ENCODE measurements at regions not wholly inside any gene's neighbourhood (a gene's known extent, or its start where the extent isn't known, plus 50 kb on each side); places are given as distances from the start of the nearest gene placed in this dataset.
A peak's percentile ranks its signal among the peaks of the same experiment; 100 is the strongest.

GRCh38 chr18:44079606-44080005, 601.1 kb upstream of the SETBP1 start:
- no peak for DNase-seq

GRCh38 chr18:44080054-44080453, 600.6 kb upstream of the SETBP1 start:
- no peak for DNase-seq

GRCh38 chr18:44089732-44090131, 591.0 kb upstream of the SETBP1 start:
- no peak for DNase-seq

GRCh38 chr18:44090453-44090852, 590.2 kb upstream of the SETBP1 start:
- DNase-seq: no peak

GRCh38 chr18:44093253-44093652, 587.4 kb upstream of the SETBP1 start:
- DNase-seq: no peak

GRCh38 chr18:44096016-44096415, 584.7 kb upstream of the SETBP1 start:
- DNase-seq: no peak

- peak; percentile 34 to 43 for DNase-seq
Measured at GRCh38 chr18:44098551-44099098, 582.1 kb upstream of the SETBP1 start.

- no peak for DNase-seq
Measured at GRCh38 chr18:44107187-44107586, 573.5 kb upstream of the SETBP1 start.

- no peak for DNase-seq
Measured at GRCh38 chr18:44111337-44111736, 569.4 kb upstream of the SETBP1 start.

GRCh38 chr18:44117821-44118220, 562.9 kb upstream of the SETBP1 start:
- DNase-seq: no peak

GRCh38 chr18:44119607-44120006, 561.1 kb upstream of the SETBP1 start:
- no peak for DNase-seq

- no peak for DNase-seq
Measured at GRCh38 chr18:44123743-44124142, 556.9 kb upstream of the SETBP1 start.

GRCh38 chr18:44125446-44125845, 555.2 kb upstream of the SETBP1 start:
- no peak for DNase-seq

- DNase-seq: no peak
Measured at GRCh38 chr18:44126598-44126997, 554.1 kb upstream of the SETBP1 start.

GRCh38 chr18:44128365-44128764, 552.3 kb upstream of the SETBP1 start:
- no peak for DNase-seq

- peak; percentile 2 to 16 for DNase-seq
Measured at GRCh38 chr18:44130376-44130942, 550.2 kb upstream of the SETBP1 start.

- DNase-seq: no peak
Measured at GRCh38 chr18:44133483-44133882, 547.2 kb upstream of the SETBP1 start.

GRCh38 chr18:44134447-44134846, 546.2 kb upstream of the SETBP1 start:
- no peak for DNase-seq

- no peak for DNase-seq
Measured at GRCh38 chr18:44135741-44136140, 544.9 kb upstream of the SETBP1 start.

- DNase-seq: no peak
Measured at GRCh38 chr18:44136326-44136725, 544.4 kb upstream of the SETBP1 start.

- DNase-seq: no peak
Measured at GRCh38 chr18:44143072-44143471, 537.6 kb upstream of the SETBP1 start.

GRCh38 chr18:44149706-44150105, 531.0 kb upstream of the SETBP1 start:
- no peak for DNase-seq

- DNase-seq: no peak
Measured at GRCh38 chr18:44153981-44154380, 526.7 kb upstream of the SETBP1 start.

- no peak for DNase-seq
Measured at GRCh38 chr18:44156126-44156525, 524.6 kb upstream of the SETBP1 start.

- DNase-seq: no peak
Measured at GRCh38 chr18:44156776-44157335, 523.8 kb upstream of the SETBP1 start.
